ENCODE measurements at regions not wholly inside any gene's neighbourhood (a gene's known extent, or its start where the extent isn't known, plus 50 kb on each side); places are given as distances from the start of the nearest gene placed in this dataset.

DNA sequence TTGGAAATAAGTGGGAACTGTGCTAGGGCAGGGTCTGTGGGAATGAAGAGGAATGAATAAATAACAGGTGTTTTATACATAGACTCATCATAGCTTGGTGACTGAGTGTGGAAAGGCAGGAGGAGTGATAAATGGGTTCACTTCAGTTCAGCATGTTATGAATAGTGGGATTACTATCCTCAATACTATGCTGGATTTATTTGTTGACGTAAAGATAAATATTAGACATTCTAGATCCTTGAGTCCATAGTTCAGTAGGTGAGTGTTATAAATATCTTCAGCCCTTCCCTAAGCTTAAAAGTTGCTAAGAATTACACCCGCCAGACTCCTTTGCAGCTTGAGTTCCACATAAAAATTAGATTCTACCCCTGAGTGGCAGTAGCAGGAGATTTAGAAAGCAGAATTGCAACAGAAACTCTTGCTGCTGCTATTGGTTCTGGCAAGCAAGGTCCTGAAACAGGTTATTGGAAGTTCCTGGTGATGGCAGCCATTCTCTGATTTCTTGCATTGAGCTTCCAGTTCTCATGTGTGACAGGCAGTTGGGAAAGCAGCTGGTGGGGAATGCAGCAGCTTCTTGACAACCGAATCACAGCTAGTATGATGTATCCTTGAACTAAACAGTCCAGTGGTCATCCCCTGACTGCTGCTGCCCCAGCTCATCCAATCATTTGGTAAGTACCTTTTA is 1558.9 kb downstream of the FAM181B start:
- no peak for DNase-seq (ENCODE audit: low spot score)

DNA sequence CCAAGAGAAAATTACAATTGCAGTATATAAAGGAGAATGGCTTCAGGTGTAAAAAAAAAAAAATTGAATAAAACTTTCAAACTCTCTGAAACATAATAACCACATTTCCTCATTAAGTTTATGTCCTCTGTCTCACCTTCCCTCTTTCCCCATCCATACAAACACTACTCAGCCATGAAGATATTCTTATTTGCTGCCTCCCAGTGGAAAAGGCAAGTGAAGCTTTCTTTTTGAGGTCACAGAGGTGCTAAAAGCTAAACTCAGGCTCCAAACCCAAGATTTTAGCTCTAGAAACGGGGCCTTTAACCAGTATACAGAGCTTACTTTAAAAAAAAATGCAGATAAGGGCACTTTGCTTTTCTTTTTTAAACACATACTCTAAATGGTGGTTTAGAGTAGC is 1568.5 kb downstream of the FAM181B start:
- no peak for DNase-seq (ENCODE audit: low spot score)

DNA sequence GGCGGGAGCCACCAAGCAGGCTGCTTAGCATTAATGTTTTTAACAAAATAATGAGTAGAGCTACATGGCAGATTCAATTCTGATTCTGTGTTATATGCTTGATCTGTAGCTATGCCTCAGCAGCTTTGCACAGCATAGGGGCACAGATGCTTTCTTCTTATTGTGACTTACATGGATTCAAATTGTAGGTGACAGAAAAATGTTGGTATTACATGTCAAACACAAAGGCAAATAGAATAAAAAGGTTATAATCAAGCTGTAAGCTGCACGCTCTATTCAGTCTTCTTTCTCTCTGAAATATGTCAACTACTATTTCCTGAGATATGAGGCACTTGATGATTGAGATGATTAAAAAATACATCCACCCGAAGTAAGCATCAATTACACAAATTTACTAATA is 1573.8 kb downstream of the FAM181B start:
- DNase-seq (ENCODE audit: low spot score) = no peak

DNA sequence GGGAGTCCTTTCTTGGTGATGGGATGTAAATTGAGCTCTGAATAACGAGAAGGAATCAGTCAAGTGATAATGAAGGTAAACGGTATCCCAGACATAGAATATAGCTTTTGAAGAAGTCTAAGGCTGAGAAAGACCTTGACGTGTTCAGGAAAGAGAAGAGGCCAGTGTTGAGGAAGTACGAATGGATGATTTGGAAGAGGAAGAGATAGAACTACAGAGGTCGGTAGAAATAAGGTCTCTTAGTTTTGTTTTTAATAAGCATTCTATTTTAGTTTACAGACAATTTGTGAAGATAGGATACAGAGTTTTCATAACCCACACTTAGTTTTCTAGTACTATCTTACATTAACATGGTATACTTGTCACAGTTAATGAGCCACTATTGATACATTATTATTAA is 1598.1 kb downstream of the FAM181B start:
- no peak for DNase-seq (ENCODE audit: low spot score)

DNA sequence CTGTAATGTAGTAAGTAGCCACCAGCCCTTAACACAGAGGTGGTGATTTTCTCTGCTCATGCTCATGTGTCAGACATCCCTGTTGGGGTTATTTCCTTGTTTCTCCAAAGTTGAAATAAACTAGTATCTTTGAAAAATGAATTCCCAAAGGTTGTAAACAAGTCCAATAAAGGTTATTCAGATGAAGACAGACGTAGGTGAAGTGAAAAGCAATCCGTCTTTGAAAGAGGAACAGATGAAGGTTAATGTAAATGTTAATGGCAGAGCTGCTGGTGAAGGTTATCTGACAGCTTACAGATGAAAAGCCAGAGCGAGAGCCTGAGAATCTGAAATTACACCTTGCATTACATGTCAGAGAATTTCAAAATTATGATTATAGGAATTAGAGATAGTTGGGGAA is 1604.0 kb downstream of the FAM181B start:
- no peak for DNase-seq (ENCODE audit: low spot score)

DNA sequence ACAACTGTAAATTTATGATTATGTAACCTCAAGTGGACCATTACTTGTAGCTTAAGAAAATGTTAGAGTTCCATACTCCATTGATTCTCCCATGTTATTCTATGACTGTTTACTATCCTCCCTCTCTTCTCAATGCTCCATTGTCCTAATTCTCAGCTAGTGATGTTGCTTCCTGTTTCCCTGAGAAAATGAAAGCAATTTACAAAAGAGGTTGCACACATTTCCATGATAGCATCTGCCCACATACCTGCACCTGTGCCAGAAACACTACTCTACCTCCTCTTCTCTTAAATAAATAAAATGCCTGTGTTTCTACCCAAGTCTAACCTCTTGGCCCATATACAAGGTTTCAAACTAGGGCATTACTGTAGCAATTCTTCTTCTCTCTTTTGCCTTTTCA is 1620.9 kb downstream of the FAM181B start:
- no peak for DNase-seq (ENCODE audit: low spot score)

DNA sequence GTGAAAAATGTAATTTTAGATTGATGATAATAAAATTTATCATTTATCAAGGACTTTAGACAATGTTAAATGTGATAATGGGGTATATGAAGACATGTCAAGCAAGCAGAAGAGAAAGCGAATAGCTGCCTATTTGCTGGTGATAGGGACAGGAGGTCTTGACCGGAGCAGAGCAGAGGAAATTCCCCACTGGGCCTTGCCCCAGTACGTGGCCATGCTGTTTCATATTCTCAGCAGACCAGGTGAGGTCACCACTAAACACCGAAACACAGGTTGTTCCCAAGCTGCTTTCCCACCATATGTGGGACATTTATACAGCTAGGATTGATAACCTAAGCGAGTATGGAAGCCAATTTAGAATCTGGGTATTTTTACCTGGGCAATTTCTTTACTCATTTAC is 1629.6 kb downstream of the FAM181B start:
- DNase-seq (ENCODE audit: low spot score) = no peak

DNA sequence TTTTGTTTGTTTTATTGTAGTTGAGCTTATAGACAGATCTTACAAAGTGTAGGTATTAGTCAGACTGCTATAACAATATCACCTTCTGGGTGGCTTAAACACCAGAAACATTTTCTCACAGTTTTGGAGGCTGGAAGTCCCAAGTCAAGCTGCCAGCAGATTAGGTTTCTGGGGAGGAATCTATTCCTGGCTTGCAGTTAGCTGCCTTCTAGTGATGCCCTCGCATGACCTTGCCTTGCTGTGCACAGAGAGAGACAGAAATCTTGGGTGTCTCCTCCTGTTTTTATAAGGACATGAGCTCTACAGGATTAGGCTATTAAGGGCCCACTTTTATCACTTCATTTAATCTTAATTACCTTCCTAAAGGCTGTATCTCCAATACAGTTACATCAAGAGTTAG is 1635.2 kb downstream of the FAM181B start:
- no peak for DNase-seq (ENCODE audit: low spot score)

DNA sequence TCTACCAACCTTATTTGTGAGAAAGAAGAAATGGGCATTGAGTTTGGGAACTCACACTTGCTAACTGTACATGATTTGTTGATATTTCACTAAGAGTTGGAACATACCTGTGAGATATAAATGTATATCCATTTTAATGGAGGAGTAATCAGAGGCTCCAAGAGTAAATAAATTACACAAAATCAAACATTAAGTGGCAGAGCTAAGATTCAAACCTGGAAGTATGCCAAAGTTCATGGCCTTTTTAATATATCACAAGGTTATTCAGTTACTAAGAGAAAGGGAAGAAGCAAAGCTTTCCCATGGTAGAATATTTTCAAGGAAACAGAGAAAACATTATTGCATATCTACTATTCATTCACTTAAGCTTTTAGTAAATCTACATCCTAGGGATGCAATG is 1641.1 kb downstream of the FAM181B start:
- no peak for DNase-seq (ENCODE audit: low spot score)

DNA sequence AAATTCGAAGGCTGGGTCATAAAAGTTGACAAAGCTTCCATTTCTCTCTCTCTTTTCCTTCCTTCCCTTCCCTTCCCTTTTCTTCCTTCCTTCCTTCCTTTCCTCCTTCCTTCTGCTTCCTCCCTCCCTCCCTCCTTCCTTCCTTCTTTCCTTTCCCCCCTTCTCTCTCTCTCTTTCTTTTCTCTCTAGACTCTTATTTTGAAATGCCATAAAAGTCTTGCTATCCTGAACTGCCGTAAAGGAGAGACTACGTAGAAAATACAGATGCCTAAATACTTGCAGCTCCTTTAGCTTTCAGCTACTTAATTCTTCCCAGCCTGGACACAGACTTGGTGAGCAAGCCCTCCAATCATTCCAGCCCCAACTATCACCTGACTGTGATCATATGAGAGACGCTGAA is 1644.4 kb downstream of the FAM181B start:
- no peak for DNase-seq (ENCODE audit: low spot score)

DNA sequence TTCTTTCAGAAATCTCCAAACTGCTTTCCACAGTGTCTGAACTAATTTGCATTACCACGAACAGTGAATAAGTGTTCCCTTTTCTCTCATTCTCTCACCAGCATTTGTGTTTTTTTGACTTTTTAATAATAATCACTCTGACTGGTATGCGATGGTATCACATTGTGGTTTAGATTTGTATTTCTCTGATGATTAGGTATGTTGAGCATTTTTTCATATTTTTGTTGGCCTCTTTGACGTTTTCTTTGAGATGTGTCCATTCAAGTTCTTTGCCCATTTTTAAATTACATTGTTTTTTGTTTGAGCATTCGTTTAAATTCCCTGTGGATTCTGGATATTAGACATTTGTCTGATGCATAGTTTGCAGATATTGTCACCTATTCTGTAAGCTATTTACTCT is 1639.6 kb upstream of the TENM4 start:
- no peak for DNase-seq (ENCODE audit: low spot score)

DNA sequence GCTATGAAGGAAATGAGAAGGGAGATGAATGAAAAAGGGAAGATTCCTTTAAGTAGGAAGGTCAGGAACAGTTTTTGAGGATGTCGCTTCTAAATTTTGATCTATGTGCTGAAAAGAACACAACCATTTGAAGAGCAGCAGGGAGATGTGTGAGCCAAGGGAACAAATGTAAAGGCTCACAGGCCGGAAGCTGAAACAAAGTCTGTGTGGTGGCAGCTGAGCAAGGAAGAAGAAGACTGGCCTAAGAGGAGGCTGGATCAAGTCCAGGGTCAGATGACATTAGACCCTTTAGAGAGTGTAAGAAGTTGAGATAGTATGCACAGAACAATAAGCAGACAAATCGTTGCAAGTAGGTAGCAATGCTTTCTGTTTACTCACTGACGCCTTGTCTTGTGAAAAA is 1631.4 kb upstream of the TENM4 start:
- DNase-seq (ENCODE audit: low spot score) = no peak

DNA sequence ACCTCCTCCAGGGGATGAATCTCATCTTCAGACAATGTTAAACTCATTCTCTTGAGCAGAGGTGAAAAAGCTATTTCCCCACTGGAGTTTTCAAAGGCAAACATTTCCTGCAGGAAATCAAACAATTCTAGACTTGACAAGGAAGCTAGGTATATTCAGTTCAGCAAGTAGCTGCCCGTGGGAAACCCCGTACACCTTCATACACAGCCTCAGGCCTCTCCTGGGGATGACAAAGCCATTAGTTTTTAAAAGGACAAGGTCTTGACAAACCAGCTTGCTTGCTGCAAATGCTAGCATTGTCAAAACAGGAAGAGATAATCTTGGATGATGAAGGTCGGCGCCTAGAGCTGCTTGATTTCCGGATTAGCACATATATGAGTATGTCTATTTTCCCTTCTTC is 1630.8 kb upstream of the TENM4 start:
- DNase-seq (ENCODE audit: low spot score) = no peak

DNA sequence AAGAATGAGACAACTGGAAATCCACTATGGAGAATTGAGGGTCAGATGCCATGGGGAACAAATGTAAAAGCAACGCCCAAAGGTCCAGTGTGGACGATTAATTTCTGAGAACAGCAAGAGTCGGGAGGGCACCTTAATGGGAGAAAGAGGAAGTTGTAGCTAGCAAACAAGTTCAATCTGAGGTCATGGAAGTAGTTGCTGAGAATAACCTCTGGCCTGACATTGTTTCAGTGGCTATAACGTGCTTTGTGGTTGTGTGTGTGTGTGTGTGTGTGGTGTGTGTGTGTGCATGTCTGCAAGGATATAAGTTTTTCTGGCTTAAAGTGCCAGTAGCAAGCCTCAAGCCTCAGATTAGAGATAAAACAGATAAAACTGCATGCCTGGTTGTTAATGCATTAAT is 1630.1 kb upstream of the TENM4 start:
- DNase-seq (ENCODE audit: low spot score) = no peak

DNA sequence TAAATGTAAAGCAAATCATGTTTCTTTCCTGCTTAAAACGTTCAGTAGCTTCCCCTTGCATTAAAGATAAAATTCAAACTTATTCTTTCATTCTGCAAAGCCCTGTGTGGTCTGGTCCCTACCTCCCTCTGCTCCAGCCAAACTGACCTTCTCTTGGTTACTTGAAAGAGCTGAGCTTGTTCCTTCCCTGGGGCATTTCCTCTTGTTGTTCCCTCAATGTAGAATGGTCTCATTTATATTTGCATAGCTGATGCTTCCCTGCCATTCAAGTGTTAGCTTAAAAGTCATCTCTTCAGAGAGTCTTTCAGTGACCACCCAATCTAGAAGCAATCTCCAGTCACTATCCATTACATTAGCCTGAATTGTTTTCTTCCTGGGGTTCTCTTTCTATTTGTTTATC is 1618.5 kb upstream of the TENM4 start:
- no peak for DNase-seq (ENCODE audit: low spot score)

DNA sequence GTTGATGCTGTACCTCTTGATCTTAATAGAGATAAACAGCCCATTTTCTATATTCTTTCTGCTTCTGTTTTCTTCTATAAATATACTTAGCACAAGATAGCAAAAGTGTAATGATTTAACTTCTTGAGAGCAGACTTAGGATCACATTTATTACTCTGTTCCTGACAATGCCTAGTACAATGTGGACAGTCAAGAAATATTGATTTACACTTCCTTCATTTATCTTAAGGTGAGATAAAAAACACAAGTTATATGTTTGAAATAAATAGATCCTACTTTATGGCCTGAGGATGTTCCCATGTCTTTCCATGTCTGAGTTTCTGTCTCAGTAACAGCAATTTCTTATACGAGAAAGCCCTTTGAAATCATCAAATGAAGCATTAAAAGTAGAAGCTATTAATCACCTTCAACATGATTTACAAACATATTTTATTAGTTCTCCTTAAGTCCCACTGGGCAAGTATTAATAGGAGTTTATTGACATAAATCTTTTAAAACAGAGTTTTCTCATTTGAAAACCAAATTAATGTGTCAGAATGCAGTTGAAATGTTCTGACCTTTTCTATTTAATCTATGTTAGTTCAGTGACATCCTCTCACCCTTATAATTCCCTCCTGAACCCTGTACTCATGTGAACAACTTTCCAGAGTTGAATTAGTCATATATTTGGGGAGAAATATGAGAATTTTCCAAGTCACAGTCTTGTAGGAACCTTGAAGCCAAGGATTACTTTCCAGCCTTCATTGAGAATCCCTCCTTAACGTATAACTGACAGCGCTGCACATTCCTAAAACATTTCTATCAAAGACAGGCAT is 1611.7 kb upstream of the TENM4 start:
- no peak for DNase-seq (ENCODE audit: low spot score)

DNA sequence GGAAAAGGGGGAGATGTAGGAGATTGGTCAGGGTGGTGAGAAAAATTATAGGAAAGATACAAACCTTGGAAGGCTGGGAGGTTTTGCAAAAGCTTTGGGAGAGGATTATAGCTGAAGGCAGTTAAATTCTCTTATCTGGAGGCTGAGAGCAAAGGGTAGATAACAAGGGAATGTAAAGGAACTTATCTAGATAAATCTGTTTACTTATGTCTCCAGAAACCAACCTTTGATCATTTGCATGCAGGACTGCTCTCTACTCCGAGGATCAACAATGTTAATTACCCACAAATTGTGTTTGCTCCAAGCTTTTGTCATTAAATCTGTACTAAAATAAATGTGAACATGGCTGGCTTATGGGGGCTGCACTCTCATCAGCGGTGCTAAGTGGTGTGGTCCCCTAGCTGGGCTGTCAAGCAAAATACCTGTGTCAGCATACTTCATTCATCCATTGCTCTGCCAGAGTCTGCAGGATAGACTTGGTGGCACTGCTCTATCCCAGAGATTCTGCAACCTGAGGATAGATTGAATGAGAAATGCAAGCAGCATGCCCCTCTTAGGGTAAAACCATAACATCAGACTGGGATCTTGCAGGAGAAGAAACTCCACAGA is 1599.2 kb upstream of the TENM4 start:
- no peak for DNase-seq (ENCODE audit: low spot score)

DNA sequence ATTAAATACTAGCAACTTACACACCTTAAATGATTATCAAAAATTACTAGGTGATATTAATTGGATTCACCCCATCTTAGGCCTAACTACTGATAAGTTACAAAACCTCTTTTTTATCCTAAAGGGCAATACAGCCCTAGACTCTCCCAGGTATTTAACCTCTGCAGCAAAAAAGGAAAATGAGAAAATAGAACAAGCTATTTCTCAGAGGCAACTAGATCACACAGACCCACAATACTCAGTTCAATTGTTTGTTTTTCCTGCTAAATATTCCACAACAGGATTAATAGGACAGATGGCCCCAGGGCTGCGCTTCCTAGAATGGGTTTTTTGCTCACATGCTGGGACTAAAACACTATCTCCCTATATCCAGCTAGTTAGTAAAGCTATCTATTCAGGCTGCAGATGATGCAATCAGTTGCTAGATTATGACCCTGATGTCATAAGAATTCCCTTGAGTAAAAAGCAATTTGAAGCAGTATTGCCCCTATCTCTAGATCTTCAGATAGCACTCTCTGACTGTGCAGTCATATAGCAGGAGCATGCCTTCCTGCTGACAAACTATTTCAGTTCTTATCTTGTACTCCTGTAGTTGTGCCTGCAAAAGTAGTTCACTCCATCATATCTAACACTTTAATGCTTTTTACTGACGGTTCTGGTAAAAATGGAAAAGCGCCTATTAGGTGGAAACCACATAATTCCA is 1595.5 kb upstream of the TENM4 start:
- no peak for DNase-seq (ENCODE audit: low spot score)

DNA sequence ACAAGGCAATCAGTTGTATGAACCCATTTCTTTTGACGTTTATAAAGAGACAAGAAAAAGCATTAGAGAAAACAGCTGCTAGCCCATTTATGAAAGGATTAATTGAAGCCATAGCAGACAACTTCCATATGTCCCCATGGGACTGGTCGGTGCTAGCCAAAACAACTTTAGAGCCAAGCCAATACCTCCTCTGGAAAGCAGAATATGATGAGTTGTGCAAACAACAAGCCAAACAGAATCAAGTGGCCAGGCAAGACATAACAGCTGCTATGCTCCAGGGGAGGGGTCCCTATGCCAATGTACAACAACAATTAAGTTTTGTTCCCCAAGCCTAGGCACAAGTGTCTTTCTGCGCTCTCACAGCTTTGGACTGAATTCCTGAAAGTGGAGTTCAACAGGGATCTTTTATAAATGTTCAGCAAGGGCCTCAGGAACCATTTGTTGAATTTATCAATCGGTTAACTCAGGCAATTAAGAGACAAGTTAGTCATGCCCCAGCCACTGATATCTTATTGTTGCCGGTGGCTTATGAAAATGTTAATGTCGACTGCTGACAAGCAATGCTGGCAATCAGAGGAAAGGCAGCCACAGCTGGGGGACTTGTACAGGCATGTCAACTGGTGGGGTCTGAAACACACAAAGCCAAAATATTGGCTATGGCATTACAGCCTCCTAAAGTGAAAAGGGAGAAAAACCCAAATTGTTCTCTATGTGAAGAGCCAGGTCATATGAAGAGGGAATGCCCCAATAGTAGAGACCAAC is 1593.1 kb upstream of the TENM4 start:
- DNase-seq (ENCODE audit: low spot score) = no peak

DNA sequence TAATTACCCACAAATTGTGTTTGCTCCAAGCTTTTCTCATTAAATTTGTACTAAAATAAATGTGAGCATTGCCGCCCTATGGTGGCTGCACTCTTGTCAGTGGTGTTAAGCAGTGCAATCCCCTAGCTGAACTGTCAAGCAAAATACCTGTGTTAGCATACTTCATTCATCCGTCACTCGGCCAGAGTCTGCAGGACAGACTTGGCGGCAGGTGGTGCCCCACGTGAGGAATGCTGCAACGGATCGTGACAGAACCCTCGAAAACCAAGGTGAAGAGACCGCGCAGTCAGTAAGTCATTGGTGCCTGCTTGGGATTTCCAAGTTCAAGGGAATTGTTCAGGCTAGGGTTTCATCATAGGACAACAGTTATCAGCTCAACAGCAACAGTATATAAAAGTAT is 1592.1 kb upstream of the TENM4 start:
- DNase-seq (ENCODE audit: low spot score) = no peak

DNA sequence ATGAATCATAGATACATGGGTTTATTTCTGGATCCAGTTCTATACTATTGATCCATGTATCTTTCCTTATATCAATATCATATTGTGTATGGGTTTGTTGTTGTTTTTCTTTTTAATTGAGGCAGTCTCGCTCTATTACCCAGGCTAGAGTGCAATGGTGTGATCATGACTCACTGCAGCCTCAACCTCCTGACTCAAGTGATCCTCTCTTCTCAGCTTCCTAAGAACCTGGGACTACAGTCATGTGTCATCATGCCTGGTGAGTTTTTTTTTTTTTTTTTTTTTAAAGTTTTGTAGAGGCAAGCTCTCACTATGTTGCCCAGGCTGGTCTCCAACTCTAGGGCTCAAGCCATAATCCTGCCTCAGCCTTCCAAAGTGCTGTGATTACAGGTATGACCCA is 1589.4 kb upstream of the TENM4 start:
- no peak for DNase-seq (ENCODE audit: low spot score)

DNA sequence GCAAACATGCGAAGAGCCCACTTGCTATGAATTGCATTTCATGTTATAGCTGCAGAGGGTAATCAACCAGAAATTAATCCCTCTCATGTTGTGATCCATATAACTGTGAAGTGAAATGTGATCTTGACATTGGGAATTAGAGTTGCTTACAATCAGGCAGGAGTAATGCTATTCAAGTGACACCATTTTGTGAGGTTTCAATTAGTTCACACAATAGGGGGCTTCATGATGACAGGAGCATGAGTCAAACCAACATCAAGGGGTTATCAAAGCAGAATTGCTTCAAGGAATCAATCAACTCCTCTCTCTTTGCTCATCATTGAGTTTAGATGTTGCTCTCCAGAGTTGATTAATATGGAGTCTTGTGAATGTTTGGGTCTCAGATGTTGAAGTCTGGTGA is 1585.2 kb upstream of the TENM4 start:
- DNase-seq (ENCODE audit: low spot score) = no peak
